ENCODE measurements at regions not wholly inside any gene's neighbourhood (a gene's known extent, or its start where the extent isn't known, plus 50 kb on each side); places are given as distances from the start of the nearest gene placed in this dataset.

GRCh38 chr20:6311097-6311496 is 188.3 kb upstream of the FERMT1 start:
- intact Hi-C loops (cut with DNase I; ENCODE audit: low total_unique reads), result no loop called here
- Histone ChIP-seq H3K27me3 (replicated peaks in 1 of 7) (no peaks in the 10 kb centered on the region), H3K9me3 (peaks cover 3 to 41% (median 35%) of the 10 kb centered on the region in 8 donors), H3K4me1 (no peaks in the 10 kb centered on the region), H3K27ac (no peak overlapping the region), H3K4me3 (no peak overlapping the region), H3K36me3 (no peaks in the 10 kb centered on the region)
- TF ChIP-seq CTCF (IDR thresholded peaks at IDR 0.05 in 8 of 11, conservative IDR thresholded peaks at IDR 0.05 in 3 of 11), result no peak
- WGBS, 5 donors, result 73 to 100% (median 88%) methylated on average over 1 of the region's 1 CpG
- no peak for DNase-seq

GRCh38 chr20:6305536-6305935 is 182.7 kb upstream of the FERMT1 start:
- DNase-seq, result no peak
- TF ChIP-seq POLR2A (IDR thresholded peaks at IDR 0.05) (no peak), CTCF (IDR thresholded peaks at IDR 0.05 in 8 of 11, conservative IDR thresholded peaks at IDR 0.05 in 3 of 11) (no peak), POLR2AphosphoS5 (IDR thresholded peaks at IDR 0.05) (no peak)

GRCh38 chr20:6302041-6302440 is 179.2 kb upstream of the FERMT1 start:
- Histone ChIP-seq H3K9me3 (peaks cover 0 to 6% (median 0%) of the 10 kb centered on the region in 8 donors), H3K4me3 (no peak overlapping the region), H3K27me3 (replicated peaks in 1 of 7) (no peaks in the 10 kb centered on the region), H3K36me3 (no peaks in the 10 kb centered on the region), H3K4me1 (no peaks in the 10 kb centered on the region), H3K27ac (no peak overlapping the region)
- WGBS, 5 donors, result 66 to 85% (median 81%) methylated on average over 3 of the region's 3 CpGs
- TF ChIP-seq POLR2AphosphoS5 (IDR thresholded peaks at IDR 0.05) (no peak), CTCF (IDR thresholded peaks at IDR 0.05 in 8 of 11, conservative IDR thresholded peaks at IDR 0.05 in 3 of 11) (no peak), POLR2A (IDR thresholded peaks at IDR 0.05) (no peak)
- DNase-seq, result no peak
- intact Hi-C loops (cut with DNase I; ENCODE audit: low total_unique reads), result no loop called here

More at GRCh38 chr20:6305536-6305935, 182.7 kb upstream of the FERMT1 start:
- intact Hi-C loops (cut with DNase I; ENCODE audit: low total_unique reads), result no loop called here
- H3K4me3 ChIP-seq, result no peak overlapping the region
- H3K36me3 ChIP-seq, result no peaks in the 10 kb centered on the region
- no peaks in the 10 kb centered on the region for H3K27me3 ChIP-seq (replicated peaks in 1 of 7)
- H3K9me3 ChIP-seq, result peaks cover 0 to 6% (median 0%) of the 10 kb centered on the region in 8 donors
- H3K27ac ChIP-seq, result no peak overlapping the region
- H3K4me1 ChIP-seq, result no peaks in the 10 kb centered on the region

- H3K27me3 ChIP-seq (replicated peaks in 1 of 7), result no peaks in the 10 kb centered on the region
- intact Hi-C loops (cut with DNase I; ENCODE audit: low total_unique reads), result no loop called here
- H3K27ac ChIP-seq, result no peak overlapping the region
- H3K4me3 ChIP-seq, result no peak overlapping the region
- no peaks in the 10 kb centered on the region for H3K36me3 ChIP-seq
- WGBS, 5 donors, result 77 to 100% (median 88%) methylated on average over 1 to 2 of the region's 2 CpGs
- no peaks in the 10 kb centered on the region for H3K4me1 ChIP-seq
- no peak for TF ChIP-seq POLR2A (IDR thresholded peaks at IDR 0.05)
- TF ChIP-seq POLR2AphosphoS5 (IDR thresholded peaks at IDR 0.05), result no peak
- peaks cover 0 to 6% (median 0%) of the 10 kb centered on the region in 8 donors for H3K9me3 ChIP-seq
- no peak for DNase-seq
Measured at GRCh38 chr20:6299456-6299855, 176.6 kb upstream of the FERMT1 start.

- Histone ChIP-seq H3K9me3 (peaks cover 0 to 6% (median 0%) of the 10 kb centered on the region in 8 donors), H3K4me3 (no peak overlapping the region), H3K27me3 (replicated peaks in 1 of 7) (no peaks in the 10 kb centered on the region), H3K4me1 (no peaks in the 10 kb centered on the region), H3K36me3 (no peaks in the 10 kb centered on the region), H3K27ac (no peak overlapping the region)
- no peak for DNase-seq
- 77 to 87% (median 80%) methylated on average over 7 of the region's 7 CpGs for WGBS, 5 donors
- intact Hi-C loops (cut with DNase I; ENCODE audit: low total_unique reads), result no loop called here
- TF ChIP-seq POLR2AphosphoS5 (IDR thresholded peaks at IDR 0.05) (no peak), POLR2A (IDR thresholded peaks at IDR 0.05) (no peak), CTCF (IDR thresholded peaks at IDR 0.05 in 8 of 11, conservative IDR thresholded peaks at IDR 0.05 in 3 of 11) (no peak)
Measured at GRCh38 chr20:6298049-6298448, 175.2 kb upstream of the FERMT1 start.

Data from spleen (tissue), 11 donors.